ENCODE measurements at regions not wholly inside any gene's neighbourhood (a gene's known extent, or its start where the extent isn't known, plus 50 kb on each side); places are given as distances from the start of the nearest gene placed in this dataset.

- TF ChIP-seq CTCF (conservative IDR thresholded peaks at IDR 0.05) (no peak), ZFX (IDR thresholded peaks at IDR 0.05) (no peak)
- no peak overlapping the region for H3K27ac ChIP-seq
Observed at GRCh38 chr12:127290251-127290650, 976.7 kb upstream of the TMEM132C start.

GRCh38 chr12:127292736-127293135 lies 974.2 kb upstream of the TMEM132C start:
- no peak for TF ChIP-seq ZFX (IDR thresholded peaks at IDR 0.05)
- no peak for TF ChIP-seq CTCF (conservative IDR thresholded peaks at IDR 0.05)
- H3K27ac ChIP-seq, result no peak overlapping the region

- H3K27ac ChIP-seq, result no peak overlapping the region
- TF ChIP-seq ZFX (IDR thresholded peaks at IDR 0.05) (no peak), CTCF (conservative IDR thresholded peaks at IDR 0.05) (peak; percentile 88)
Observed at GRCh38 chr12:127293507-127294310, 973.3 kb upstream of the TMEM132C start.

GRCh38 chr12:127294651-127295210 lies 972.2 kb upstream of the TMEM132C start:
- TF ChIP-seq CTCF (conservative IDR thresholded peaks at IDR 0.05) (no peak), ZFX (IDR thresholded peaks at IDR 0.05) (no peak)

GRCh38 chr12:127295630-127296029 lies 971.3 kb upstream of the TMEM132C start:
- TF ChIP-seq CTCF (conservative IDR thresholded peaks at IDR 0.05), result no peak
- TF ChIP-seq ZFX (IDR thresholded peaks at IDR 0.05), result no peak
- no peak overlapping the region for H3K27ac ChIP-seq

More at GRCh38 chr12:127294651-127295210, 972.2 kb upstream of the TMEM132C start:
- no peak overlapping the region for H3K27ac ChIP-seq

- no peak overlapping the region for H3K27ac ChIP-seq
- TF ChIP-seq CTCF (conservative IDR thresholded peaks at IDR 0.05) (no peak), ZFX (IDR thresholded peaks at IDR 0.05) (no peak)
Observed at GRCh38 chr12:127296591-127296990, 970.4 kb upstream of the TMEM132C start.

GRCh38 chr12:127297327-127297726 lies 969.6 kb upstream of the TMEM132C start:
- no peak for TF ChIP-seq ZFX (IDR thresholded peaks at IDR 0.05)
- no peak for TF ChIP-seq CTCF (conservative IDR thresholded peaks at IDR 0.05)
- no peak overlapping the region for H3K27ac ChIP-seq
